H9 (cell line): ENCODE measurements at regions not wholly inside any gene's neighbourhood (a gene's known extent, or its start where the extent isn't known, plus 50 kb on each side); places are given as distances from the start of the nearest gene placed in this dataset.

Experiments used
- DNase-seq: peaks from one replicate; pipeline ENCODE4 v3.0.0-alpha.2; 2017
- H2AFZ ChIP-seq: one replicate; pipeline ENCODE4 v1.6.1; 2013; ENCODE audit warnings: mild to moderate bottlenecking, low read length, control low read depth, moderate library complexity
- H2AK5ac ChIP-seq: 2 replicates; pipeline ENCODE4 v1.6.1; 2013; ENCODE audit warnings: low read length, control low read depth, mixed read lengths; ENCODE audit not compliant: insufficient read length
- H2BK120ac ChIP-seq: one replicate; pipeline ENCODE4 v1.6.1; 2013; ENCODE audit warnings: low read depth, mild to moderate bottlenecking, low read length, control low read depth, inconsistent platforms; ENCODE audit not compliant: poor library complexity, severe bottlenecking
- H2BK12ac ChIP-seq: 2 replicates; pipeline ENCODE4 v1.6.1; 2013; ENCODE audit warnings: low read length, control low read depth, mixed read lengths, low read depth; ENCODE audit not compliant: insufficient read length
- H2BK15ac ChIP-seq: 2 replicates; pipeline ENCODE4 v1.6.1; 2013; ENCODE audit warnings: low read depth, low read length, control low read depth
- H2BK20ac ChIP-seq: one replicate; pipeline ENCODE4 v1.6.1; 2013; ENCODE audit warnings: low read depth, mild to moderate bottlenecking, low read length, control low read depth, inconsistent platforms; ENCODE audit not compliant: poor library complexity, severe bottlenecking
- H2BK5ac ChIP-seq: 2 replicates; pipeline ENCODE4 v1.6.1; 2013; ENCODE audit warnings: low read length, control low read depth, mixed read lengths; ENCODE audit not compliant: insufficient read length
- H3K14ac ChIP-seq: 2 replicates; pipeline ENCODE4 v1.6.1; 2013; ENCODE audit warnings: low read length, control low read depth; ENCODE audit not compliant: insufficient read depth
- H3K18ac ChIP-seq: 2 replicates; pipeline ENCODE4 v1.6.1; 2013; ENCODE audit warnings: low read depth, mild to moderate bottlenecking, mixed read lengths, low read length, control low read depth; ENCODE audit not compliant: insufficient read length
- H3K23ac ChIP-seq: 2 replicates; pipeline ENCODE4 v1.6.1; 2013; ENCODE audit warnings: low read length, control low read depth, mixed read lengths, low read depth; ENCODE audit not compliant: insufficient read length
- H3K23me2 ChIP-seq: 2 replicates; pipeline ENCODE4 v1.6.1; 2013; ENCODE audit warnings: low read depth, mild to moderate bottlenecking, mixed read lengths, low read length, control low read depth; ENCODE audit not compliant: insufficient read length, poor library complexity, severe bottlenecking
- H3K27ac ChIP-seq: 2 replicates; pipeline ENCODE4 v1.5.1; 2013; ENCODE audit warnings: low read length, control low read depth, mixed read lengths, low read depth; ENCODE audit not compliant: insufficient read length
- H3K27me3 ChIP-seq: 2 replicates; pipeline ENCODE4 v1.6.1; 2013; ENCODE audit warnings: low read length, control low read depth, inconsistent platforms; ENCODE audit not compliant: insufficient read depth
- H3K4ac ChIP-seq: 2 replicates; pipeline ENCODE4 v1.6.1; 2013; ENCODE audit warnings: low read depth, mild to moderate bottlenecking, control low read depth, inconsistent platforms, low read length, moderate library complexity
- H3K4me1 ChIP-seq: 2 replicates; pipeline ENCODE4 v1.6.1; 2013; ENCODE audit warnings: low read length, control low read depth, inconsistent platforms; ENCODE audit not compliant: insufficient read depth
- H3K4me2 ChIP-seq: 2 replicates; pipeline ENCODE4 v1.6.1; 2013; ENCODE audit warnings: low read length, control low read depth, mixed read lengths; ENCODE audit not compliant: insufficient read length, insufficient read depth
- H3K56ac ChIP-seq: 2 replicates; pipeline ENCODE4 v1.6.1; 2013; ENCODE audit warnings: low read depth, mild to moderate bottlenecking, mixed read lengths, low read length, control low read depth; ENCODE audit not compliant: insufficient read length
- H3K79me1 ChIP-seq: 2 replicates; pipeline ENCODE4 v1.6.1; 2013; ENCODE audit warnings: low read depth, mild to moderate bottlenecking, moderate library complexity, low read length, control low read depth, inconsistent platforms; ENCODE audit not compliant: insufficient read depth, poor library complexity, severe bottlenecking
- H3K79me2 ChIP-seq: 2 replicates; pipeline ENCODE4 v1.6.1; 2013; ENCODE audit warnings: low read length, control low read depth, inconsistent platforms; ENCODE audit not compliant: insufficient read depth
- H3K9ac ChIP-seq: 2 replicates; pipeline ENCODE4 v1.6.1; 2013; ENCODE audit warnings: low read length, control low read depth, mixed read lengths; ENCODE audit not compliant: insufficient read length; ENCODE audit errors: extremely low read depth
- H3K9me3 ChIP-seq: one replicate; pipeline ENCODE4 v1.6.1; 2013; ENCODE audit warnings: low read depth, low read length, inconsistent platforms; ENCODE audit not compliant: control insufficient read depth
- H3T11ph ChIP-seq: one replicate; pipeline ENCODE4 v1.6.1; 2013; ENCODE audit warnings: mild to moderate bottlenecking, low read length, control low read depth, inconsistent platforms
- H4K20me1 ChIP-seq: one replicate; pipeline ENCODE4 v1.6.1; 2013; ENCODE audit not compliant: control insufficient read depth, insufficient read length, insufficient read depth
- H4K5ac ChIP-seq: 2 replicates; pipeline ENCODE4 v1.6.1; 2013; ENCODE audit warnings: low read depth, mild to moderate bottlenecking, mixed read lengths, low read length, control low read depth; ENCODE audit not compliant: insufficient read length
- H4K8ac ChIP-seq: replicated peaks from 2 replicates; pipeline ENCODE4 v1.6.1; 2013; ENCODE audit warnings: low read length, control low read depth, mixed read lengths, low read depth; ENCODE audit not compliant: insufficient read length
- H4K91ac ChIP-seq: 2 replicates; pipeline ENCODE4 v1.6.1; 2013; ENCODE audit warnings: low read depth, mild to moderate bottlenecking, moderate library complexity, mixed read lengths, low read length, control low read depth; ENCODE audit not compliant: insufficient read length
- H3K27ac Mint-ChIP-seq, 3 experiments: 2 replicates in 2 of 3; 3 replicates in 1 of 3; pipeline ENCODE4 v1.8.0; 2020 to 2021; ENCODE audit warnings: mixed read lengths in 3 of 3, mild to moderate bottlenecking in 1 of 3, moderate library complexity in 1 of 3
- H3K27me3 Mint-ChIP-seq: 2 replicates; pipeline ENCODE4 v1.8.0; 2021; ENCODE audit warnings: low read depth, mild to moderate bottlenecking, moderate library complexity, mixed read lengths
- H3K36me3 Mint-ChIP-seq, 3 experiments: 2 replicates in 2 of 3; 3 replicates in 1 of 3; pipeline ENCODE4 v1.8.0; 2020 to 2021; ENCODE audit warnings: low read depth in 3 of 3, mixed read lengths in 3 of 3; ENCODE audit not compliant: insufficient read depth in 1 of 3
- H3K4me1 Mint-ChIP-seq, 2 experiments: 2 replicates each; pipeline ENCODE4 v1.8.0; 2020; ENCODE audit warnings: mixed read lengths in 2 of 2
- H3K4me3 Mint-ChIP-seq, 2 experiments: 2 replicates in 1 of 2; 3 replicates in 1 of 2; pipeline ENCODE4 v1.8.0; 2020 to 2021; ENCODE audit warnings: mild to moderate bottlenecking in 2 of 2, mixed read lengths in 2 of 2, moderate library complexity in 1 of 2
- H3K9me3 Mint-ChIP-seq, 2 experiments: 2 replicates in 1 of 2; 3 replicates in 1 of 2; pipeline ENCODE4 v1.8.0; 2020; ENCODE audit warnings: mild to moderate bottlenecking in 2 of 2, mixed read lengths in 2 of 2, moderate library complexity in 1 of 2
- WGBS: extraction: QIAGEN DNeasy Blood & Tissue Kit; methylation state at CpG from one replicate; pipeline ENCODE4 v1.1.7; 2013; ENCODE audit warnings: missing lambda C conversion rate, low lambda C conversion rate, mixed read lengths; ENCODE audit not compliant: insufficient read length; ENCODE audit errors: extremely low coverage; 5-methylcytosine and 5-hydroxymethylcytosine counted together
- TF ChIP-seq, protein P1 (sequence below): fragments of 200-600 bp; sonication (generic); conservative IDR thresholded peaks from 3 replicates; pipeline ENCODE4 v1.8.0; 2021; ENCODE audit warnings: antibody characterized with exemption, mild to moderate bottlenecking

DNA sequence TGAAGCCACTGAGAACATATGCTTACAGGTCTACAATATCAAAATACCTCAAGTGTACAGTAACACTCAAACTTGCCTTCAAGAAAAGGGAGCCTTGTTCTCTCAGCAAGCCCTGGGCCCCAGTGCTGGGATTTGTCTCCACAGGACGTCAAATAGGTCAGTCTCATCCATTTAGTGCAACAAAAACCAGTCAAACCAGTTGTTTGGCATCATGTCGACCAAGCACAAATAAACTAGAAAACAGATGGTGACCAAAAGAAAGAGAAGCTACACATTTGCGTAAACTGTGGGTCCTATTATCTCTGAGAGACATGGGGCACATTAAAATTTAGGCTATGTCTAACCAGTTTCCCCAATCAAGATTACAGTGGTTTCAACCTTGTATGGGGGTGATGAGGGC is 182.6 kb upstream of the PKDCC start:
- Histone ChIP-seq H3K23me2 (no peaks in the 10 kb centered on the region), H2BK20ac (no peak overlapping the region), H3K18ac (no peak overlapping the region), H2BK15ac (no peak overlapping the region), H4K8ac (no peak overlapping the region), H3K4ac (no peak overlapping the region), H3K79me2 (no peaks in the 10 kb centered on the region), H3K9me3 (no peaks in the 10 kb centered on the region), H3K27me3 (no peaks in the 10 kb centered on the region), H2BK5ac (no peak overlapping the region), H3K23ac (no peak overlapping the region), H3K14ac (no peak overlapping the region), H2BK120ac (no peak overlapping the region), H3K56ac (no peak overlapping the region), H3T11ph (no peak overlapping the region), H2AK5ac (no peak overlapping the region), H2BK12ac (no peak overlapping the region), H4K91ac (no peak overlapping the region), H4K20me1 (no peaks in the 10 kb centered on the region), H3K27ac (no peak overlapping the region), H3K9ac (no peak overlapping the region), H2AFZ (no peak overlapping the region), H3K79me1 (no peaks in the 10 kb centered on the region), H4K5ac (no peak overlapping the region), H3K4me1 (peaks cover 6% of the 10 kb centered on the region; the same call in 1 of the 2 replicates), H3K4me2 (no peak overlapping the region)
- Mint-ChIP-seq H3K4me3 (no peak overlapping the region), H3K9me3 (no peaks in the 10 kb centered on the region), H3K4me1 (peaks cover 24 to 27% of the 10 kb centered on the region in 2 experiments), H3K27ac (no peak overlapping the region; a peak in 1 of 7 replicates), H3K36me3 (no peaks in the 10 kb centered on the region), H3K27me3 (peaks cover under 1% of the 10 kb centered on the region; the same call in 1 of the 2 replicates)
- TF ChIP-seq, protein P1, sequence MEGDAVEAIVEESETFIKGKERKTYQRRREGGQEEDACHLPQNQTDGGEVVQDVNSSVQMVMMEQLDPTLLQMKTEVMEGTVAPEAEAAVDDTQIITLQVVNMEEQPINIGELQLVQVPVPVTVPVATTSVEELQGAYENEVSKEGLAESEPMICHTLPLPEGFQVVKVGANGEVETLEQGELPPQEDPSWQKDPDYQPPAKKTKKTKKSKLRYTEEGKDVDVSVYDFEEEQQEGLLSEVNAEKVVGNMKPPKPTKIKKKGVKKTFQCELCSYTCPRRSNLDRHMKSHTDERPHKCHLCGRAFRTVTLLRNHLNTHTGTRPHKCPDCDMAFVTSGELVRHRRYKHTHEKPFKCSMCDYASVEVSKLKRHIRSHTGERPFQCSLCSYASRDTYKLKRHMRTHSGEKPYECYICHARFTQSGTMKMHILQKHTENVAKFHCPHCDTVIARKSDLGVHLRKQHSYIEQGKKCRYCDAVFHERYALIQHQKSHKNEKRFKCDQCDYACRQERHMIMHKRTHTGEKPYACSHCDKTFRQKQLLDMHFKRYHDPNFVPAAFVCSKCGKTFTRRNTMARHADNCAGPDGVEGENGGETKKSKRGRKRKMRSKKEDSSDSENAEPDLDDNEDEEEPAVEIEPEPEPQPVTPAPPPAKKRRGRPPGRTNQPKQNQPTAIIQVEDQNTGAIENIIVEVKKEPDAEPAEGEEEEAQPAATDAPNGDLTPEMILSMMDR = no peak
- no peak for DNase-seq
- WGBS = no CpG with 5 or more reads among the region's 3 CpGs
